ENCODE measurements at regions not wholly inside any gene's neighbourhood (a gene's known extent, or its start where the extent isn't known, plus 50 kb on each side); places are given as distances from the start of the nearest gene placed in this dataset.

- intact Hi-C loops (cut with micrococcal nuclease; ENCODE audit: unreplicated experiment) (no loop called here), in situ Hi-C loops (cut with HindIII; ENCODE audit: extremely low pct_ligation_motif_present, low pct_unique_long_range_greater_than_20kb) (no loop called here)
- Histone ChIP-seq H2AFZ (ENCODE audit: low read length) (no peak overlapping the region), H3K27me3 (ENCODE audit: control insufficient read depth in 1 of 2, insufficient read depth in 2 of 2, low read length in 2 of 2) (peaks cover 0 to 13% of the 10 kb centered on the region in 2 experiments; a peak in 4 of 5 replicates), H3K4me1 (ENCODE audit: insufficient read depth, low read length) (peaks cover 14% of the 10 kb centered on the region), H3K9me3 (ENCODE audit: low read length) (no peaks in the 10 kb centered on the region), H3K27ac (ENCODE audit: extremely low read length, insufficient read depth, low read length) (no peak overlapping the region), H3K4me2 (ENCODE audit: low read depth, low read length) (no peak overlapping the region), H4K20me1 (ENCODE audit: insufficient read depth, low read length) (no peaks in the 10 kb centered on the region), H3K9ac (ENCODE audit: insufficient read depth, low read depth, low read length) (no peak overlapping the region), H3K36me3 (replicated peaks in 1 of 2; ENCODE audit: control insufficient read depth in 1 of 2, insufficient read depth in 2 of 2, low read length in 2 of 2) (no peaks in the 10 kb centered on the region), H3K79me2 (ENCODE audit: insufficient read depth, low read length) (no peaks in the 10 kb centered on the region), H3K4me3 (replicated peaks in 1 of 3; ENCODE audit: insufficient read depth in 1 of 3, low read depth in 2 of 3, low read length in 3 of 3) (no peak overlapping the region)
- CTCF ChIA-PET (ENCODE audit: low intra/inter-chr PET ratio, low total read pairs) = no interaction called here
- POLR2A ChIA-PET = no interaction called here
- DNase-seq (ENCODE audit: low spot score) = no peak
- WGBS (ENCODE audit: low lambda C conversion rate) = 54% methylated on average over 4 of the region's 4 CpGs
- no TSS peak for BruUV-seq (replicated peaks)
- ATAC-seq = no peak
- no peak for FAIRE-seq
- TF ChIP-seq UBTF (CRISPR knock-in tag; IDR thresholded peaks at IDR 0.05) (no peak), ZNF572 (CRISPR knock-in tag; IDR thresholded peaks at IDR 0.05) (no peak), FOXK1 (CRISPR knock-in tag; IDR thresholded peaks at IDR 0.05; ENCODE audit: borderline replicate concordance, low read depth) (no peak), ZNF687 (CRISPR knock-in tag; IDR thresholded peaks at IDR 0.05) (no peak), ARID4A (CRISPR knock-in tag; IDR thresholded peaks at IDR 0.05; ENCODE audit: borderline replicate concordance) (no peak), TGIF2 (CRISPR knock-in tag; IDR thresholded peaks at IDR 0.05) (no peak), PRMT3 (CRISPR knock-in tag; IDR thresholded peaks at IDR 0.05; ENCODE audit: borderline replicate concordance, low read depth) (no peak), ZMAT5 (CRISPR knock-in tag; IDR thresholded peaks at IDR 0.05; ENCODE audit: borderline replicate concordance, low read depth) (no peak), RELA (CRISPR knock-in tag; IDR thresholded peaks at IDR 0.05) (no peak), KAT7 (CRISPR knock-in tag; IDR thresholded peaks at IDR 0.05; ENCODE audit: borderline replicate concordance) (no peak), MED1 (CRISPR knock-in tag; IDR thresholded peaks at IDR 0.05) (no peak), HNF1B (CRISPR knock-in tag; IDR thresholded peaks at IDR 0.05) (no peak)
Observed at GRCh38 chr2:20914087-20914486, 91.2 kb upstream of the LDAH start.

Measured in HepG2 (cell line).